GM18951 (cell line): ENCODE measurements at regions not wholly inside any gene's neighbourhood (a gene's known extent, or its start where the extent isn't known, plus 50 kb on each side); places are given as distances from the start of the nearest gene placed in this dataset.
"Not testable (repeated sequence)": the region's sequence is repeated elsewhere in the genome, so short reads cannot be mapped to it uniquely, and the experiment has no call there.

ENCODE experiments used
- POLR2A ChIP-seq: IDR thresholded peaks from 4 replicates; pipeline ENCODE4 v1.6.1; 2011; ENCODE audit warnings: mild to moderate bottlenecking; ENCODE audit not compliant: insufficient read length, insufficient read depth; ENCODE audit errors: extremely low read depth
- in situ Hi-C: fragments of 300-500 bp; cut with MboI; formaldehyde crosslinking; loops from one replicate; pipeline ENCODE4 v1.12.0; 2022; ENCODE audit warnings: low sequenced_read_pairs, mixed read lengths, inconsistent platforms; ENCODE audit not compliant: unreplicated experiment

DNA sequence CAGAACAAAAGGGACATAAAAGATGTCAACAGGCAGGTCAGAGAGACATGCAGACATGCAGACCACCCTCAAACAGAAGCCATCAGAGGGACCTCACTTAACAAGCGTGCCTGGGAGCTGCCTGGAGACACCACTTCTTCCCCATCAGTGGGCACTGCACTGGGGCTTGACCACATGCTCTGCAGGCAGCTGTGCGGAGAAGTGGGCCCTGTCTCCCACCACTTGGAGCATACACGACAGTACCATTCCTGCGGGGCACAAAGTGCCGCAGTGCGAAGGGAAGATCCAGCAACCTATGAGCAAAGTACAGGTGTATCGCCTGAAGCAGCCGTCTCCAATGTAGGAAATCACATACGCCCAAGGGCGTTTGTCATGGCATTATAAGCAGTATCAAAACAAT, 150.5 kb upstream of the FOXD4L5 start:
- in situ Hi-C loops: no loop called here
- TF ChIP-seq POLR2A: no peak

DNA sequence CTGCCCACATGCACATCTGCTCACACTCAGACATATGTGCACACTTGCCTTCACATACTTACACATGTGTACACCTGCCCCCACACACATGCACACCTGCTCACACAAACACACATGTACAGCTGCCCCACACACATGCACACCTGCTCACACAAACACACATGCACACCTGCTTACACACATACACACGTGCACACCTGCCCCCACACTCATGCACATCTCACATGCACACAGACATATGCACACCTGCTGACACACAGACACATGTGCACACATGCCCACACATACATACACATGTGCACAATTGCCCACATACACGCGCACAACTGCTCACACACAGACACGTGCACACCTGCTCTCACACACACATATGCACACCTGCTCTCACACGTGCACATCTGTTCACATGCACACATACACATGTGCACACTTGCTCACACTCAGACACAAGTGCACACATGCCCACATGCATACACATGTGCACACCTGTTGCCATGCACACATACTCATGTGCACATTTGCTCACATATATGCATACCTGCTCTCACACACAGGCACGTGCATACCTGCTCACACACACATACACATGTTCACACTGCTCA, 147.8 kb upstream of the FOXD4L5 start:
- in situ Hi-C loops: no loop called here
- TF ChIP-seq POLR2A: no peak

GRCh38 chr9:65432051-65432450, 147.0 kb upstream of the FOXD4L5 start:
- no peak for TF ChIP-seq POLR2A
- in situ Hi-C loops: no loop called here

DNA sequence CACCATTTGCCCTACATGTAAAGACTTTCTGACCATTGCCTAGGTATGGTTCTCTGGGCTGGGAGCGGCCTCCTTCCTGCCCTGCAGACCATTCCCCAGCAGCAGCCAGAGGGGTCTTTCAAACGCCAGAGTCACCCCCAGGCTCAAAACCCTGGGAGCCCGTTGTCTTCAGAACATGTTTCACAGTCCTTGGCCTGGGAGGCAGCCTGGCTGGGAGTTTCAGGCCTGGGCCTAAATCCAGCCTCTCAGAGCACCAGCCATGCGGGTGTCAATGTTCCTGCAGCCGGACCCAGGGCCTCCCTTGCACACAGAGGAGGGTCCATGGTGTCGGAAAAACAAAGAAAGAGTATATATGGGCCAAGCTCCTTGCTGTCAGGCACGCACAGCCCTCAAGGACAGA, 145.2 kb upstream of the FOXD4L5 start:
- in situ Hi-C loops: no loop called here
- TF ChIP-seq POLR2A: no peak

DNA sequence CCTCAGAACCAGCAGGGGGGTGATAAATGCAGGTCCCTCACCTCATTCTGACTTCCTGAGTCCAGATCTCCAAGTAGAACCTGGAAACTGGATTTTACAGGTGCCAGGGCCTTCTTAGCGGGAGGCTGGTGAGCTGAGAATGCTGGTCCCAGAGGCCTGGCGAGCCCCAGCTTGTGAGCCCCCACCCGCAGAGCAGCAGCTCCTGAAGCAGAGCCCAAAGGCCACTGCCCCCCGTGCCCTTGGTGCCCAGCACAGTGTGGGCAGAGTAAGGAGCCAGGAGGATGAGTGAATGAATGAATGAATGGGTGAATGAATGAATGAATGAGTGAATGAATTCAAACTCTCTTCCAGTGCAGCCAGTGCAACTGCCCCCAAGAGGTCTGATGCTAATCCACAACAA, 142.4 kb upstream of the FOXD4L5 start:
- in situ Hi-C loops: not testable (repeated sequence)

DNA sequence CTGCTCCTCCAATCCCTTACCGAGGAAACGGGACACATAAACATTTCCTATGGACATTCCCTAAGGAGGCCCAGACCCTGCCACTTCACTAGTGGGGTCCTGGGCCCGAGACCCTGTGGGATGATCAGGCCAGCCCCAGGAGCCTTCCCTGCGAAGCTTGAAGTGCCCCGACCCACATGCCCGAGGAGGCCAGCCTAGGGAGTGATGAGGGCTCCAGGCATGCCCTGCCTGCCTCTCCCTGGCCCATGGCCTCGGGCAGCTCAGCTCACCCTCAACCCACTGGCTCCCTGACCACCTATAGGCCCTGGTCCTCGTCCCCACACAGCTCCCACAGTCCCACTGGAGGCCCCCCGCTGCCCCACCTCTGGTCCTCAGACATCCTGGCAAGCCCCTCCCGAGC, 141.8 kb upstream of the FOXD4L5 start:
- in situ Hi-C loops: not testable (repeated sequence)

GRCh38 chr9:65426231-65426630, 141.2 kb upstream of the FOXD4L5 start:
- no peak for TF ChIP-seq POLR2A
- in situ Hi-C loops: no loop called here

DNA sequence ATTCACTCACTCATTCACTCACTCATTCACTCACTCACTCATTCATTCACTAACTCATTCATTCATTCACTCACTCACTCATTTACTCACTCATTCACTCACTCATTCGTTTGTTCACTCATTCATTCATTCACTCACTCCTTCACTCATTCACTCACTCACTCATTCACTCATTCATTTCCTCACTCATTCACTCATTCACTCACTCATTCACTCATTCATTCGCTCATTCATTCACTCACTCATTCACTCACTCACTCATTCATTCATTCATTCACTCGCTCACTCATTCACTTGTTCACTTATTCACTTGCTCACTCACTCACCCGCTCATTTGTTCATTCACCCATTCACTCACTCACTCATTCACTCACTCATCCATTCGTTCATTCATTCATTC, 140.2 kb upstream of the FOXD4L5 start:
- in situ Hi-C loops: not testable (repeated sequence)

GRCh38 chr9:65424437-65424984, 139.5 kb upstream of the FOXD4L5 start:
- in situ Hi-C loops: not testable (repeated sequence)

GRCh38 chr9:65423691-65424436, 138.9 kb upstream of the FOXD4L5 start:
- in situ Hi-C loops: not testable (repeated sequence)

DNA sequence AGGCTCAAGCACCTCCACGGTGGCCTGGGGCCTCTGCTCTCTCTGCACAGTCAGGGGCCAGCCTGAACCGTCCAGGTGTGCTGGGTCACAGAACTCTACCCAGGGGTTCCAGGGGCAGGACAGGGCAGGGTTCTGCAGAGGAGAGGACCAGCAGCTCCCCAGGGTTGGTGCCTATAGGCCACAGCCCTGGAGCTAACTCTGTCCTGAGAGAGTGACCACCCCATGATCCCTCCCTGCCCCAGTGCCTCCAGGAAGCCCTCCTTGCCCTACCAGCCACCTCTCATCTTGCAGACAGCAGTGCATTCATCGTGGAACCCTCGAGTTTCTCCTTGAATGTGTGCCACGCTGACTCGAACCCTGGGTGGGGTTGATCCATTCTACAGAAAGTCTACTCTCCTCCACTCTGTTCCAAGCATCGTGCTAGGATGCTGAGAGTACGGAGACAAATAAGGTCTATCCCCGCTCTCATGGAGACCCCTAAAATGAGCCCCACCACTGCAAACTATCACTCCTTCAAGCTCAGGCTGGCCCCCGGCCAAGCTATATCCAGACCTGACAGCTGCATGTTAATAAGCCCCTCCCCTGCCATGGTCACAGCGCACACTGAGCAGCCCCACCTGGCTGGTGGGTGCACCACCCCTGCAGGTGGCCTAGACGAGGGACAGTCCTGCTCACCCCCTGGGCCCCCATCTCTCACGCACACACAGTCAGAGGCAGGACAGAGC, 138.1 kb upstream of the FOXD4L5 start:
- in situ Hi-C loops: not testable (repeated sequence)

- in situ Hi-C loops: not testable (repeated sequence)
Measured at GRCh38 chr9:65421486-65421885, 136.5 kb upstream of the FOXD4L5 start.

- no peak for TF ChIP-seq POLR2A
- in situ Hi-C loops: no loop called here
Measured at GRCh38 chr9:65420771-65421170, 135.8 kb upstream of the FOXD4L5 start.

- in situ Hi-C loops: not testable (repeated sequence)
Measured at GRCh38 chr9:65418966-65419365, 134.0 kb upstream of the FOXD4L5 start.

GRCh38 chr9:65416948-65417347, 131.9 kb upstream of the FOXD4L5 start:
- in situ Hi-C loops: not testable (repeated sequence)

- in situ Hi-C loops: not testable (repeated sequence)
Measured at GRCh38 chr9:65414249-65414648, 129.2 kb upstream of the FOXD4L5 start.

- in situ Hi-C loops: not testable (repeated sequence)
Measured at GRCh38 chr9:65413371-65413770, 128.4 kb upstream of the FOXD4L5 start.
